ENCODE measurements at regions not wholly inside any gene's neighbourhood (a gene's known extent, or its start where the extent isn't known, plus 50 kb on each side); places are given as distances from the start of the nearest gene placed in this dataset.

DNA sequence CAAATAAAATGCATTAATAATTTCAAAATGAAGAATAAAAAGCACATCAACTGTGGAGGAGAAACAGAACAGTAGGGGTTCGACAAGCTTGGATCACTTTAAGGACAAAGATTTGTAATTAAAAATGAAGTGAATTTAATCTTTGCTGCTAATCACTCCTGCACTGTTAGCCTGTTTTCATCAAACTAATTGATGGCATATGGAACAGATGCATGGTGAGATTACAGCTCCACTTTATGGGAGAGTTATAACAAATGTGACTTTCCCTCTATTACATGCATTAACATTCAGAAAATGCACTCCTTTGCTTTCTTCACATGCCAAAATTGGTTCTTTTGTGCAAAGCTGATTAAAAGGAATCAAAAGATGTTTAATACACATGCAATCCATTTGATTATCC is 207.2 kb upstream of the C21orf91 start:
- TF ChIP-seq, protein P1, sequence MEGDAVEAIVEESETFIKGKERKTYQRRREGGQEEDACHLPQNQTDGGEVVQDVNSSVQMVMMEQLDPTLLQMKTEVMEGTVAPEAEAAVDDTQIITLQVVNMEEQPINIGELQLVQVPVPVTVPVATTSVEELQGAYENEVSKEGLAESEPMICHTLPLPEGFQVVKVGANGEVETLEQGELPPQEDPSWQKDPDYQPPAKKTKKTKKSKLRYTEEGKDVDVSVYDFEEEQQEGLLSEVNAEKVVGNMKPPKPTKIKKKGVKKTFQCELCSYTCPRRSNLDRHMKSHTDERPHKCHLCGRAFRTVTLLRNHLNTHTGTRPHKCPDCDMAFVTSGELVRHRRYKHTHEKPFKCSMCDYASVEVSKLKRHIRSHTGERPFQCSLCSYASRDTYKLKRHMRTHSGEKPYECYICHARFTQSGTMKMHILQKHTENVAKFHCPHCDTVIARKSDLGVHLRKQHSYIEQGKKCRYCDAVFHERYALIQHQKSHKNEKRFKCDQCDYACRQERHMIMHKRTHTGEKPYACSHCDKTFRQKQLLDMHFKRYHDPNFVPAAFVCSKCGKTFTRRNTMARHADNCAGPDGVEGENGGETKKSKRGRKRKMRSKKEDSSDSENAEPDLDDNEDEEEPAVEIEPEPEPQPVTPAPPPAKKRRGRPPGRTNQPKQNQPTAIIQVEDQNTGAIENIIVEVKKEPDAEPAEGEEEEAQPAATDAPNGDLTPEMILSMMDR (conservative IDR thresholded peaks at IDR 0.05; ENCODE audit: low read length), result no peak
- no peak for TF ChIP-seq EZH2phosphoT487 (IDR thresholded peaks at IDR 0.05; ENCODE audit: borderline replicate concordance)

Measured in Loucy (cell line).